ENCODE measurements at regions not wholly inside any gene's neighbourhood (a gene's known extent, or its start where the extent isn't known, plus 50 kb on each side); places are given as distances from the start of the nearest gene placed in this dataset.
"Not testable (repeated sequence)": the region's sequence is repeated elsewhere in the genome, so short reads cannot be mapped to it uniquely, and the experiment has no call there.

DNA sequence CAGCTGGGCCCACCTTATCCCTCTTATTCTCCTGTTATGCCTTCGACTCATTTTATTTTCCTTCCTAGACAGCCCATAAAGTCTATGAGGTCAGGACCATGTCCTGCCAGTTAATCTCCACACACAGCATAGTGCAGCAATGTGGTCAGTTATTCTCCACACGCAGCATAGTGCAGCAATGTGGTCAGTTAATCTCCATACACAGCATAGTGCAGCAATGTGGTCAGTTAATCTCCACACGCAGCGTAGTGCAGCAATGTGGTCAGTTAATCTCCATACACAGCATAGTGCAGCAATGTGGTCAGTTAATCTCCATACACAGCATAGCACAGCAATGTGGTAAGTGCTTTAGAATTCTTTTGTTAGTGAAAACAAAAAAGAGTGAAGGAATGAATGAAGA, 77.8 kb downstream of the TEX36 start:
- in situ Hi-C loops (cut with MboI; ENCODE audit: low pct_unique_long_range_greater_than_20kb, low sequenced_read_pairs, unreplicated experiment): no loop called here
- no peak for DNase-seq (ENCODE audit: low spot score)
- TF ChIP-seq, protein P1, sequence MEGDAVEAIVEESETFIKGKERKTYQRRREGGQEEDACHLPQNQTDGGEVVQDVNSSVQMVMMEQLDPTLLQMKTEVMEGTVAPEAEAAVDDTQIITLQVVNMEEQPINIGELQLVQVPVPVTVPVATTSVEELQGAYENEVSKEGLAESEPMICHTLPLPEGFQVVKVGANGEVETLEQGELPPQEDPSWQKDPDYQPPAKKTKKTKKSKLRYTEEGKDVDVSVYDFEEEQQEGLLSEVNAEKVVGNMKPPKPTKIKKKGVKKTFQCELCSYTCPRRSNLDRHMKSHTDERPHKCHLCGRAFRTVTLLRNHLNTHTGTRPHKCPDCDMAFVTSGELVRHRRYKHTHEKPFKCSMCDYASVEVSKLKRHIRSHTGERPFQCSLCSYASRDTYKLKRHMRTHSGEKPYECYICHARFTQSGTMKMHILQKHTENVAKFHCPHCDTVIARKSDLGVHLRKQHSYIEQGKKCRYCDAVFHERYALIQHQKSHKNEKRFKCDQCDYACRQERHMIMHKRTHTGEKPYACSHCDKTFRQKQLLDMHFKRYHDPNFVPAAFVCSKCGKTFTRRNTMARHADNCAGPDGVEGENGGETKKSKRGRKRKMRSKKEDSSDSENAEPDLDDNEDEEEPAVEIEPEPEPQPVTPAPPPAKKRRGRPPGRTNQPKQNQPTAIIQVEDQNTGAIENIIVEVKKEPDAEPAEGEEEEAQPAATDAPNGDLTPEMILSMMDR (IDR thresholded peaks at IDR 0.05; ENCODE audit: extremely low read depth, insufficient read depth, missing control alignments): no peak

DNA sequence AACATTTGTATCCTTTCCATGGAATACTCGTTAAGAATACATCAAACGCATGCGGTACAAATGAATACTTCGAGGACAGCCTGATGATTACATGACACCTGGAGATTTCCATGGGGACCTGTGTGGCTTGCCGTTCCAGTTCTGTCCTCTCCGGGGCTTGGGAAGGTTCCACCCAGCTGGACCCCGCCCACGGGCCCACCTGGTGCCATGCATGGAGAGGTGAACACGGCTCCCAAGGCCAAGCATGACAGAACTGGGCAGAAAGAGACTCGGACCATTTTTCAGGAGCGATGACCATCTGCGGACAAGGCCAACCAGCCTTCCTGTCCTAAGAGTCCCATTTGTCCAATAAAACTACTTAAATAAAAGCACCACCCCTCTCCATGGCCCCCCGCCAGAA, 80.1 kb downstream of the TEX36 start:
- TF ChIP-seq, protein P1 (IDR thresholded peaks at IDR 0.05; ENCODE audit: extremely low read depth, insufficient read depth, missing control alignments): no peak
- in situ Hi-C loops (cut with MboI; ENCODE audit: low pct_unique_long_range_greater_than_20kb, low sequenced_read_pairs, unreplicated experiment): no loop called here
- DNase-seq (ENCODE audit: low spot score): no peak

DNA sequence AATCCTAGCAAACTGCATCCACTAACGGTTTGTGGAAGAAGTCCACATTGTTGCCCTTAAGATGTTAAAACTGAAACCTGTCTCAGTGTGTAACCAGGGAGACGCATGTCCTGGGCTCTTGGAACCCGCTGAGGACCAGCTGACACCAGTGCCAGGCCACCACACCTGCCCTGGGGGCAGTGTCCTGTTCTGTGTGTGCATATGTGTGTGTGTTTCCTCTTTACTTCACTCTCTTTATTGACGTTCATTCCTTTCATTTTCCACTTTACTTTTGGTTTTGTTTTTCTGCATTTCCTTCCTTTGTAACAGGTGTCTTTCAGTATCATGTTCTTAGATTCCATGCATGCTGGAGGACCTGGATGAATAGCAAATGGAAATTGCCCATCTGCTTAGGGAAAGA, 83.8 kb downstream of the TEX36 start:
- in situ Hi-C loops (cut with MboI; ENCODE audit: low pct_unique_long_range_greater_than_20kb, low sequenced_read_pairs, unreplicated experiment): no loop called here
- DNase-seq (ENCODE audit: low spot score): no peak
- TF ChIP-seq, protein P1 (IDR thresholded peaks at IDR 0.05; ENCODE audit: extremely low read depth, insufficient read depth, missing control alignments): no peak

DNA sequence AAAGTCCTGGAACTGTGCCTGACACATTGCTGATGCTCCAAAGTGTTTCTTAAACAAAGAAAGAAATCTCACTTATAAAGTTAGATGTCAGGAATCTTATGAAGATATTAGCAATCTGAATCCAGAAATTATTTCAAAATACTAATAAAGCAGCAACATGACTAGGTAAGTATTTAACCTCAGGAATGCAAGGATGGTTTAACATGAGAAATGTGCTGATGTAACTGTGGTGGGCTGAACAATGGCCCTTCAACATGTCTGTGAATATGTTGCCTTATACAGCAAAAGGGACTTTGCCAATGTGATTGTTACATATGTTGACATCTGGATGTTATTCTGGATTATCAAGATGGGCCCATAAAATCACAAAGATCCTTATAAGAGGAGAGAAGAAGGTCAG, 87.1 kb downstream of the TEX36 start:
- DNase-seq (ENCODE audit: low spot score): no peak
- TF ChIP-seq, protein P1 (IDR thresholded peaks at IDR 0.05; ENCODE audit: extremely low read depth, insufficient read depth, missing control alignments): no peak
- in situ Hi-C loops (cut with MboI; ENCODE audit: low pct_unique_long_range_greater_than_20kb, low sequenced_read_pairs, unreplicated experiment): no loop called here

DNA sequence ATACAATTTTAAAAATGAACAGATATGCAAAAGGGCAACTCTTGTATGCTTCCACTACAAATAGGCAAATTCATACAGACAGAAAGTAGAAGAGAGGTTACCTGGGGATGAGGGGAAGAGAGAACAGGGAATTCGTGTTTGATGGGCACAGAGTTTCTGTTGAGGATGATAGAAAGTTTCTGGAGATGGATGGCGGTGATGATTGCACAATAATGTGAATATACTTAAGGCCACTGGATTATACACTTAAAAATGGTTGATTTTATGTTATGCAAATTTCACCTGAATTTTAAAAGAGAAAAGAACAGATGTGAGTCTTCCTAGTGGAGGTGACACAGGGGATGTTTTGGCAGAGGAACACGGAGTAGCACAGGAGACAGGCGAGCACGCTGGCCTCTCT, 89.3 kb downstream of the TEX36 start:
- in situ Hi-C loops (cut with MboI; ENCODE audit: low pct_unique_long_range_greater_than_20kb, low sequenced_read_pairs, unreplicated experiment): no loop called here
- TF ChIP-seq, protein P1 (IDR thresholded peaks at IDR 0.05; ENCODE audit: extremely low read depth, insufficient read depth, missing control alignments): no peak
- DNase-seq (ENCODE audit: low spot score): no peak

- TF ChIP-seq, protein P1 (IDR thresholded peaks at IDR 0.05; ENCODE audit: extremely low read depth, insufficient read depth, missing control alignments): no peak
- in situ Hi-C loops (cut with MboI; ENCODE audit: low pct_unique_long_range_greater_than_20kb, low sequenced_read_pairs, unreplicated experiment): no loop called here
- DNase-seq (ENCODE audit: low spot score): no peak
Measured at GRCh38 chr10:125592897-125593296, 90.1 kb downstream of the TEX36 start.

- TF ChIP-seq, protein P1 (IDR thresholded peaks at IDR 0.05; ENCODE audit: extremely low read depth, insufficient read depth, missing control alignments): no peak
- DNase-seq (ENCODE audit: low spot score): no peak
- in situ Hi-C loops (cut with MboI; ENCODE audit: low pct_unique_long_range_greater_than_20kb, low sequenced_read_pairs, unreplicated experiment): no loop called here
Measured at GRCh38 chr10:125591886-125592285, 91.1 kb downstream of the TEX36 start.

- in situ Hi-C loops (cut with MboI; ENCODE audit: low pct_unique_long_range_greater_than_20kb, low sequenced_read_pairs, unreplicated experiment); DNase-seq (ENCODE audit: low spot score): not testable (repeated sequence)
Measured at GRCh38 chr10:125588738-125589137, 94.2 kb downstream of the TEX36 start.
